H1 (cell line): ENCODE measurements at regions not wholly inside any gene's neighbourhood (a gene's known extent, or its start where the extent isn't known, plus 50 kb on each side); places are given as distances from the start of the nearest gene placed in this dataset.

Experiments used
- CTCF ChIA-PET: fragments of 300-600 bp; sonication (Branson Sonifier 250); formaldehyde crosslinking; loops from one replicate; lab custom pipeline; 2021; ENCODE audit not compliant: partially characterized antibody; lab: Charles Lee
- POLR2A ChIA-PET: fragments of 300-600 bp; sonication (Branson Sonifier 250); formaldehyde crosslinking; loops from one replicate; lab custom pipeline; 2021; ENCODE audit warnings: inconsistent platforms; ENCODE audit not compliant: partially characterized antibody; lab: Charles Lee
- DNase-seq, 2 experiments: peaks; one replicate each; pipeline versions ENCODE4 v3.0.0 to v3.0.0-alpha.2; 2010 to 2022; ENCODE audit warnings: low spot score in 2 of 2, low read depth in 1 of 2, mixed read lengths in 1 of 2
- FAIRE-seq: peaks from 2 replicates; lab custom pipeline; 2011; peaks lifted over from hg19 to GRCh38; lab: Jason Lieb, UNC
- H2AFZ ChIP-seq: 2 replicates; pipeline ENCODE4 v1.8.1; 2012; ENCODE audit warnings: low read length, inconsistent platforms
- H2AK5ac ChIP-seq: 2 replicates; pipeline ENCODE4 v1.6.1; 2013; ENCODE audit warnings: low read depth, low read length
- H2BK120ac ChIP-seq: replicated peaks from 2 replicates; pipeline ENCODE3; 2013; ENCODE audit warnings: low read depth, low read length, inconsistent platforms
- H2BK12ac ChIP-seq: 2 replicates; pipeline ENCODE4 v1.6.1; 2013; ENCODE audit warnings: low read depth, low read length
- H2BK15ac ChIP-seq: 2 replicates; pipeline ENCODE4 v1.6.1; 2013; ENCODE audit warnings: low read length
- H2BK20ac ChIP-seq: 2 replicates; pipeline ENCODE4 v1.6.1; 2013; ENCODE audit warnings: low read length
- H2BK5ac ChIP-seq: 2 replicates; pipeline ENCODE4 v1.6.1; 2013; ENCODE audit warnings: low read depth, low read length
- H3K14ac ChIP-seq: 2 replicates; pipeline ENCODE4 v1.6.1; 2013; ENCODE audit warnings: inconsistent platforms; ENCODE audit not compliant: insufficient read length
- H3K18ac ChIP-seq: 2 replicates; pipeline ENCODE4 v1.6.1; 2013; ENCODE audit warnings: low read length; ENCODE audit errors: extremely low read depth
- H3K23ac ChIP-seq: 2 replicates; pipeline ENCODE4 v1.6.1; 2013; ENCODE audit warnings: inconsistent platforms; ENCODE audit not compliant: insufficient read length
- H3K23me2 ChIP-seq: 2 replicates; pipeline ENCODE4 v1.6.1; 2013; ENCODE audit warnings: low read depth, low read length
- H3K27ac ChIP-seq: 2 replicates; pipeline ENCODE4 v1.6.1; 2011; ENCODE audit warnings: low read depth, low read length, inconsistent platforms
- H3K27me3 ChIP-seq, 4 experiments: replicated peaks in 1 of 4; 1 replicate in 1 of 4; 2 replicates in 3 of 4; pipeline versions ENCODE4 v1.6.1 to v1.8.1; 2011 to 2013; ENCODE audit warnings: low read length in 3 of 4, mild to moderate bottlenecking in 3 of 4, inconsistent platforms in 2 of 4, mixed read lengths in 2 of 4, moderate library complexity in 1 of 4; ENCODE audit not compliant: control insufficient read depth in 3 of 4, insufficient read depth in 3 of 4; ENCODE audit errors: extremely low read depth in 1 of 4
- H3K36me3 ChIP-seq, 4 experiments: 2 replicates each; pipeline versions ENCODE4 v1.6.1 to v1.8.1; 2011 to 2013; ENCODE audit warnings: mild to moderate bottlenecking in 4 of 4, low read length in 3 of 4, moderate library complexity in 2 of 4, control low read depth in 1 of 4, inconsistent platforms in 1 of 4; ENCODE audit not compliant: insufficient read depth in 4 of 4, control insufficient read depth in 2 of 4
- H3K4ac ChIP-seq: replicated peaks from 2 replicates; pipeline ENCODE3; 2013; ENCODE audit warnings: low read length, low read depth, mixed read lengths, inconsistent platforms; ENCODE audit not compliant: insufficient read length
- H3K4me1 ChIP-seq, 4 experiments: replicated peaks in 1 of 4; 1 replicate in 1 of 4; 2 replicates in 3 of 4; pipeline versions ENCODE4 v1.6.1 to v1.8.1; 2011 to 2013; ENCODE audit warnings: low read length in 3 of 4, inconsistent platforms in 2 of 4, mixed read lengths in 1 of 4; ENCODE audit not compliant: insufficient read depth in 4 of 4, control insufficient read depth in 3 of 4
- H3K4me2 ChIP-seq, 2 experiments: 2 replicates each; pipeline versions ENCODE4 v1.6.1 to v1.8.1; 2011 to 2013; ENCODE audit warnings: low read depth in 2 of 2, low read length in 2 of 2, control low read depth in 1 of 2, inconsistent platforms in 1 of 2, mild to moderate bottlenecking in 1 of 2; ENCODE audit not compliant: insufficient read depth in 1 of 2
- H3K4me3 ChIP-seq, 4 experiments: fragments of 200-600, 300-600 bp in 1 of 4; sonication (generic), shearing (Covaris generic), sonication (Bioruptor Twin) in 1 of 4; 2 replicates each; pipeline versions ENCODE4 v1.5.1 to v1.8.1; 2011 to 2016; ENCODE audit warnings: low read length in 4 of 4, low read depth in 3 of 4, control low read depth in 2 of 4, inconsistent platforms in 2 of 4, mild to moderate bottlenecking in 2 of 4, mixed read lengths in 1 of 4, moderate library complexity in 1 of 4; ENCODE audit not compliant: insufficient read depth in 2 of 4; ENCODE audit errors: extremely low read depth in 1 of 4
- H3K56ac ChIP-seq: replicated peaks from 2 replicates; pipeline ENCODE3; 2013; ENCODE audit warnings: low read depth, mild to moderate bottlenecking, mixed read lengths, low read length, inconsistent platforms; ENCODE audit not compliant: insufficient read length
- H3K79me1 ChIP-seq: 2 replicates; pipeline ENCODE4 v1.6.1; 2013; ENCODE audit warnings: low read depth, low read length, control low read depth
- H3K79me2 ChIP-seq, 2 experiments: 2 replicates each; pipeline versions ENCODE4 v1.6.1 to v1.8.1; 2012 to 2013; ENCODE audit warnings: low read length in 2 of 2, mild to moderate bottlenecking in 2 of 2, inconsistent platforms in 1 of 2; ENCODE audit not compliant: insufficient read depth in 2 of 2, control insufficient read depth in 1 of 2
- H3K9ac ChIP-seq, 4 experiments: replicated peaks in 1 of 4; 1 replicate in 1 of 4; 2 replicates in 3 of 4; pipeline versions ENCODE4 v1.6.1 to v1.8.1; 2011 to 2013; ENCODE audit warnings: low read depth in 3 of 4, low read length in 3 of 4, control low read depth in 2 of 4, mild to moderate bottlenecking in 2 of 4, moderate library complexity in 2 of 4, inconsistent platforms in 1 of 4; ENCODE audit errors: extremely low read depth in 1 of 4
- H3K9me3 ChIP-seq, 2 experiments: 2 replicates each; pipeline versions ENCODE4 v1.6.1 to v1.8.1; 2012 to 2013; ENCODE audit warnings: mild to moderate bottlenecking in 2 of 2, moderate library complexity in 2 of 2, control low read depth in 1 of 2, inconsistent platforms in 1 of 2, low read depth in 1 of 2, low read length in 1 of 2, mixed read lengths in 1 of 2; ENCODE audit not compliant: insufficient read depth in 2 of 2
- H4K20me1 ChIP-seq, 2 experiments: replicated peaks in 1 of 2; 2 replicates each; pipeline versions ENCODE3 to v1.8.1; 2011 to 2013; ENCODE audit warnings: inconsistent platforms in 2 of 2, low read length in 2 of 2, mild to moderate bottlenecking in 1 of 2; ENCODE audit not compliant: insufficient read depth in 2 of 2, control insufficient read depth in 1 of 2
- H4K5ac ChIP-seq: 2 replicates; pipeline ENCODE4 v1.6.1; 2013; ENCODE audit warnings: low read length, low read depth, mixed read lengths, inconsistent platforms; ENCODE audit not compliant: insufficient read length
- H4K8ac ChIP-seq: 2 replicates; pipeline ENCODE4 v1.8.0; 2013; ENCODE audit warnings: mild to moderate bottlenecking, moderate library complexity, low read length, inconsistent platforms; ENCODE audit not compliant: insufficient read depth; ENCODE audit errors: extremely low read depth
- H4K91ac ChIP-seq: replicated peaks from 2 replicates; pipeline ENCODE3; 2013; ENCODE audit warnings: low read length, mixed read lengths, inconsistent platforms; ENCODE audit not compliant: insufficient read length
- BACH1 ChIP-seq: IDR thresholded peaks from 2 replicates; pipeline ENCODE4 v1.6.1; 2012; ENCODE audit warnings: low read length, improper control_type of control experiment
- CEBPB ChIP-seq: IDR thresholded peaks from 2 replicates; pipeline ENCODE4 v1.6.1; 2012; ENCODE audit warnings: low read depth, low read length
- E2F6 ChIP-seq: IDR thresholded peaks from 2 replicates; pipeline ENCODE4 v1.6.1; 2012; ENCODE audit warnings: inconsistent platforms
- EZH2 ChIP-seq: fragments of 200-600 bp; sonication (generic); IDR thresholded peaks from 2 replicates; pipeline ENCODE4 v1.7.1; 2012; ENCODE audit warnings: low read depth, mild to moderate bottlenecking, moderate library complexity, low read length, inconsistent platforms; ENCODE audit not compliant: severe bottlenecking
- HDAC2 ChIP-seq, 2 experiments: fragments of 300-600 bp in 1 of 2; sonication (generic) in 1 of 2; IDR thresholded peaks; 2 replicates each; pipeline ENCODE4 v1.6.1; 2011 to 2012; ENCODE audit warnings: low read depth in 2 of 2, low read length in 2 of 2, mild to moderate bottlenecking in 2 of 2, moderate library complexity in 2 of 2, borderline replicate concordance in 1 of 2, inconsistent platforms in 1 of 2
- JUN ChIP-seq: IDR thresholded peaks from 2 replicates; pipeline ENCODE4 v1.6.1; 2011; ENCODE audit warnings: low read depth, mild to moderate bottlenecking, improper control_type of control experiment, low read length
- KDM1A ChIP-seq: fragments of 200-600, 300-600 bp; sonication (generic); IDR thresholded peaks from 2 replicates; pipeline ENCODE4 v1.7.1; 2016; ENCODE audit warnings: mild to moderate bottlenecking, low read length, borderline replicate concordance
- NRF1 ChIP-seq: IDR thresholded peaks from 2 replicates; pipeline ENCODE4 v1.6.1; 2011; ENCODE audit warnings: mild to moderate bottlenecking, low read depth, low read length, improper control_type of control experiment
- POLR2A ChIP-seq, 2 experiments: IDR thresholded peaks; 1 replicate in 1 of 2; 2 replicates in 1 of 2; pipeline ENCODE4 v1.6.1; 2011; ENCODE audit warnings: low read depth in 2 of 2, low read length in 2 of 2, mild to moderate bottlenecking in 2 of 2; ENCODE audit errors: control extremely low read depth in 1 of 2
- POU5F1 ChIP-seq: IDR thresholded peaks from 2 replicates; pipeline ENCODE4 v1.6.1; 2011; ENCODE audit warnings: low read depth, mild to moderate bottlenecking, low read length, moderate library complexity
- SP4 ChIP-seq: IDR thresholded peaks from 2 replicates; pipeline ENCODE4 v1.6.1; 2012; ENCODE audit warnings: low read length, inconsistent platforms
- USF2 ChIP-seq: IDR thresholded peaks from 2 replicates; pipeline ENCODE4 v1.6.1; 2011; ENCODE audit warnings: low read length, improper control_type of control experiment
- ZNF274 ChIP-seq: IDR thresholded peaks from 2 replicates; pipeline ENCODE4 v1.7.0; 2012; ENCODE audit warnings: low read length, borderline replicate concordance; ENCODE audit errors: extremely low read depth

- no peaks in the 10 kb centered on the region; the same call in 1 of the 2 replicates for H3K23me2 ChIP-seq
Measured at GRCh38 chr6:139987091-139987490, 612.6 kb upstream of the CITED2 start.

More at GRCh38 chr6:139987091-139987490, 612.6 kb upstream of the CITED2 start:
- H2BK15ac ChIP-seq = no peak overlapping the region
- no peaks in the 10 kb centered on the region for H3K9me3 ChIP-seq
- H3K36me3 ChIP-seq = no peaks in the 10 kb centered on the region
- no peak overlapping the region for H2AFZ ChIP-seq
- H3K4me1 ChIP-seq = peaks cover 0 to 7% (median 1%) of the 10 kb centered on the region in 4 experiments; a peak in 3 of 7 replicates
- DNase-seq (no peak), FAIRE-seq (no peak)
- no peak overlapping the region for H3K18ac ChIP-seq
- no peaks in the 10 kb centered on the region for H4K20me1 ChIP-seq
- CTCF ChIA-PET = no interaction called here
- no peak overlapping the region for H3K4me3 ChIP-seq
- H2BK12ac ChIP-seq = no peak overlapping the region
- H4K5ac ChIP-seq = no peak overlapping the region
- no peak overlapping the region for H3K14ac ChIP-seq
- POLR2A ChIA-PET = no interaction called here
- no peak overlapping the region for H3K56ac ChIP-seq
- H3K27me3 ChIP-seq = no peaks in the 10 kb centered on the region
- no peak for TF ChIP-seq JUN
- no peak for TF ChIP-seq KDM1A
- TF ChIP-seq SP4 = no peak
- TF ChIP-seq NRF1 = no peak
- TF ChIP-seq POU5F1 = no peak
- no peak for TF ChIP-seq CEBPB
- no peak for TF ChIP-seq E2F6
- TF ChIP-seq EZH2 = no peak
- no peak for TF ChIP-seq USF2
- no peak for TF ChIP-seq HDAC2 (IDR thresholded peaks at IDR 0.05; ENCODE audit: borderline replicate concordance in 1 of 2, low read depth in 2 of 2, low read length in 2 of 2)
- no peak for TF ChIP-seq ZNF274
- TF ChIP-seq POLR2A (IDR thresholded peaks at IDR 0.05; ENCODE audit: control extremely low read depth in 1 of 2, low read depth in 2 of 2, low read length in 2 of 2) = no peak
- no peak for TF ChIP-seq BACH1
- H4K8ac ChIP-seq = no peak overlapping the region
- H4K91ac ChIP-seq = no peak overlapping the region
- H2BK20ac ChIP-seq = no peak overlapping the region
- H3K79me2 ChIP-seq = no peaks in the 10 kb centered on the region
- H3K27ac ChIP-seq = no peak overlapping the region
- no peak overlapping the region for H3K9ac ChIP-seq
- no peak overlapping the region for H2BK5ac ChIP-seq
- H3K79me1 ChIP-seq = no peaks in the 10 kb centered on the region
- H2AK5ac ChIP-seq = no peak overlapping the region
- no peak overlapping the region for H2BK120ac ChIP-seq
- H3K4ac ChIP-seq = no peak overlapping the region
- no peak overlapping the region for H3K4me2 ChIP-seq
- H3K23ac ChIP-seq = no peak overlapping the region
